IMR-90 (cell line): ENCODE measurements at regions not wholly inside any gene's neighbourhood (a gene's known extent, or its start where the extent isn't known, plus 50 kb on each side); places are given as distances from the start of the nearest gene placed in this dataset.

ENCODE experiments used
- ATAC-seq: fragments of 200-7000 bp; cut with Tn5 transposase; 2 replicates; pipeline ENCODE4 v1.9.1; 2020; ENCODE audit warnings: low read depth, mild to moderate bottlenecking, moderate library complexity
- BruUV-seq: library from RNA; stranded (reverse); fragments of 400-500 nt; replicated peaks from 2 replicates; lab custom pipeline; 2021; lab: Mats Ljungman, UMichigan
- CTCF ChIA-PET: fragments of 300-600 bp; formaldehyde crosslinking; extraction: SDS; loops from one replicate; lab custom pipeline; 2021; ENCODE audit warnings: antibody characterized with exemption; lab: Yijun Ruan, JAX
- POLR2A ChIA-PET: fragments of 300-600 bp; sonication (Branson Sonifier 250); formaldehyde crosslinking; loops from one replicate; lab custom pipeline; 2022; ENCODE audit warnings: antibody characterized with exemption; ENCODE audit not compliant: unreplicated experiment; lab: Charles Lee
- DNase-seq: peaks from one replicate; pipeline ENCODE4 v3.0.0; 2013
- H2AFZ ChIP-seq: replicated peaks from 2 replicates; pipeline ENCODE3; 2013; ENCODE audit warnings: low read length, mild to moderate bottlenecking; ENCODE audit not compliant: poor library complexity
- H2AK5ac ChIP-seq: 2 replicates; pipeline ENCODE4 v1.6.1; 2013; ENCODE audit warnings: low read depth, low read length, inconsistent platforms
- H2AK9ac ChIP-seq: replicated peaks from 2 replicates; pipeline ENCODE3; 2013; ENCODE audit warnings: mild to moderate bottlenecking, low read depth, low read length, moderate library complexity; ENCODE audit not compliant: poor library complexity
- H2BK120ac ChIP-seq: 2 replicates; pipeline ENCODE4 v1.6.1; 2013; ENCODE audit warnings: low read depth, low read length, inconsistent platforms
- H2BK15ac ChIP-seq: 3 replicates; pipeline ENCODE4 v1.6.1; 2013; ENCODE audit warnings: low read depth, low read length, inconsistent platforms
- H2BK20ac ChIP-seq: 2 replicates; pipeline ENCODE4 v1.6.1; 2013; ENCODE audit warnings: low read depth, mild to moderate bottlenecking, inconsistent platforms, low read length, moderate library complexity
- H2BK5ac ChIP-seq: 2 replicates; pipeline ENCODE4 v1.6.1; 2013; ENCODE audit warnings: mild to moderate bottlenecking, low read depth, low read length, inconsistent platforms; ENCODE audit not compliant: poor library complexity, severe bottlenecking
- H3K14ac ChIP-seq: replicated peaks from 2 replicates; pipeline ENCODE4 v1.6.1; 2013; ENCODE audit warnings: low read depth, low read length, inconsistent platforms
- H3K18ac ChIP-seq: 2 replicates; pipeline ENCODE4 v1.6.1; 2013; ENCODE audit warnings: low read depth, low read length, control low read depth
- H3K23ac ChIP-seq: 2 replicates; pipeline ENCODE4 v1.6.1; 2013; ENCODE audit warnings: low read depth, low read length, inconsistent platforms
- H3K27ac ChIP-seq: 2 replicates; pipeline ENCODE4 v1.5.1; 2013; ENCODE audit warnings: mild to moderate bottlenecking, control low read depth, low read length; ENCODE audit not compliant: insufficient read depth
- H3K27me3 ChIP-seq: 2 replicates; pipeline ENCODE4 v1.6.1; 2013; ENCODE audit warnings: low read length; ENCODE audit not compliant: control insufficient read depth, insufficient read depth
- H3K36me3 ChIP-seq: 2 replicates; pipeline ENCODE4 v1.6.1; 2013; ENCODE audit warnings: low read length, mixed read lengths; ENCODE audit not compliant: control insufficient read depth, insufficient read depth
- H3K4ac ChIP-seq: 2 replicates; pipeline ENCODE4 v1.6.1; 2013; ENCODE audit warnings: low read depth, low read length, inconsistent platforms
- H3K4me1 ChIP-seq: 2 replicates; pipeline ENCODE4 v1.6.1; 2013; ENCODE audit warnings: low read length, mixed read lengths; ENCODE audit not compliant: control insufficient read depth, insufficient read depth
- H3K4me2 ChIP-seq: 2 replicates; pipeline ENCODE4 v1.6.1; 2013; ENCODE audit warnings: low read depth, mild to moderate bottlenecking, control low read depth, low read length, moderate library complexity
- H3K4me3 ChIP-seq: 2 replicates; pipeline ENCODE4 v1.5.1; 2013; ENCODE audit warnings: low read depth, mild to moderate bottlenecking, control low read depth, low read length, moderate library complexity; ENCODE audit not compliant: insufficient read depth
- H3K56ac ChIP-seq: 2 replicates; pipeline ENCODE4 v1.6.1; 2013; ENCODE audit warnings: low read length, inconsistent platforms; ENCODE audit not compliant: insufficient read depth; ENCODE audit errors: extremely low read depth
- H3K79me1 ChIP-seq, 2 experiments: 2 replicates each; pipeline ENCODE4 v1.6.1; 2013; ENCODE audit warnings: low read length in 2 of 2, inconsistent platforms in 1 of 2, low read depth in 1 of 2
- H3K9ac ChIP-seq: 2 replicates; pipeline ENCODE4 v1.6.1; 2013; ENCODE audit warnings: low read depth, low read length, control low read depth
- H3K9me1 ChIP-seq: 2 replicates; pipeline ENCODE4 v1.6.1; 2013; ENCODE audit warnings: low read length, inconsistent platforms; ENCODE audit not compliant: insufficient read depth
- H3K9me3 ChIP-seq: 2 replicates; pipeline ENCODE4 v1.6.1; 2013; ENCODE audit warnings: low read length; ENCODE audit not compliant: control insufficient read depth, insufficient read depth
- H4K20me1 ChIP-seq: 2 replicates; pipeline ENCODE4 v1.6.1; 2013; ENCODE audit warnings: low read length, inconsistent platforms; ENCODE audit not compliant: insufficient read depth
- H4K5ac ChIP-seq: 2 replicates; pipeline ENCODE4 v1.6.1; 2013; ENCODE audit warnings: mild to moderate bottlenecking, low read depth, low read length, control low read depth
- H4K8ac ChIP-seq, 2 experiments: 2 replicates each; pipeline ENCODE4 v1.6.1; 2013; ENCODE audit warnings: low read depth in 2 of 2, low read length in 2 of 2, control low read depth in 1 of 2, inconsistent platforms in 1 of 2
- H4K91ac ChIP-seq: 2 replicates; pipeline ENCODE4 v1.6.1; 2013; ENCODE audit warnings: low read depth, low read length, inconsistent platforms; ENCODE audit not compliant: insufficient read depth
- BHLHE40 ChIP-seq: fragments of 150-350 bp; IDR thresholded peaks from 2 replicates; pipeline ENCODE4 v1.6.1; 2016; ENCODE audit warnings: mild to moderate bottlenecking, low read depth, low read length
- CHD1 ChIP-seq: IDR thresholded peaks from 2 replicates; pipeline ENCODE4 v1.6.1; 2012; ENCODE audit warnings: low read depth, low read length, improper control_type of control experiment
- CTCF ChIP-seq: conservative IDR thresholded peaks from 2 replicates; pipeline ENCODE4 v1.5.1; 2012; ENCODE audit warnings: mild to moderate bottlenecking, low read depth, low read length, improper control_type of control experiment
- FOS ChIP-seq: fragments of 150-350 bp; IDR thresholded peaks from 2 replicates; pipeline ENCODE4 v1.6.1; 2016; ENCODE audit warnings: low read depth, low read length
- POLR2A ChIP-seq: IDR thresholded peaks from 2 replicates; pipeline ENCODE4 v1.6.1; 2012; ENCODE audit warnings: mild to moderate bottlenecking, low read depth, low read length
- RAD21 ChIP-seq: IDR thresholded peaks from 2 replicates; pipeline ENCODE4 v1.6.1; 2012; ENCODE audit warnings: low read length, improper control_type of control experiment
- RCOR1 ChIP-seq: IDR thresholded peaks from 2 replicates; pipeline ENCODE4 v1.6.1; 2012; ENCODE audit warnings: mild to moderate bottlenecking, low read length, improper control_type of control experiment; ENCODE audit not compliant: insufficient replicate concordance
- RFX5 ChIP-seq: IDR thresholded peaks from 2 replicates; pipeline ENCODE4 v1.8.0; 2012; ENCODE audit warnings: low read depth, mild to moderate bottlenecking, low read length, moderate library complexity
- SMC3 ChIP-seq: fragments of 150-350 bp; IDR thresholded peaks from 2 replicates; pipeline ENCODE4 v1.6.1; 2016; ENCODE audit warnings: low read depth, mild to moderate bottlenecking, antibody characterized with exemption, low read length, moderate library complexity
- USF2 ChIP-seq: fragments of 150-350 bp; IDR thresholded peaks from 2 replicates; pipeline ENCODE4 v1.6.1; 2017; ENCODE audit warnings: mild to moderate bottlenecking, antibody characterized with exemption, low read length, low read depth
- WGBS, 2 experiments: methylation state at CpG; one replicate each; pipeline versions ENCODE4 v1.1.5 to v1.1.7; 2013; ENCODE audit warnings: missing lambda C conversion rate in 2 of 2; ENCODE audit not compliant: insufficient read length in 1 of 2; ENCODE audit errors: extremely low coverage in 2 of 2; 5-methylcytosine and 5-hydroxymethylcytosine counted together
- dilution Hi-C: fragments of 300-500 bp; cut with HindIII; formaldehyde crosslinking; loops from one replicate; pipeline ENCODE4 v1.14.3; 2018; ENCODE audit warnings: low sequenced_read_pairs; ENCODE audit not compliant: unreplicated experiment
- in situ Hi-C: fragments of 300-500 bp; cut with MboI; formaldehyde crosslinking; loops from 3 replicates; pipeline ENCODE4 v1.14.3; 2019; ENCODE audit warnings: low sequenced_read_pairs, inconsistent platforms, mixed read lengths
- intact Hi-C: fragments of 100-400 bp; cut with micrococcal nuclease; formaldehyde crosslinking; loops from 2 replicates; pipeline ENCODE4 v1.10.0; 2022
- TF ChIP-seq, protein P1 (sequence below): fragments of 150-350 bp; IDR thresholded peaks from 2 replicates; pipeline ENCODE4 v1.6.1; 2016; ENCODE audit warnings: low read depth, mild to moderate bottlenecking, low read length, moderate library complexity, borderline replicate concordance

- no TSS peak for BruUV-seq
These were observed 167.4 kb upstream of the XYLT1 start for GRCh38 chr16:17638134-17638533.

More at GRCh38 chr16:17638134-17638533, 167.4 kb upstream of the XYLT1 start:
- Histone ChIP-seq H4K91ac (no peak overlapping the region), H3K36me3 (no peaks in the 10 kb centered on the region), H4K8ac (no peak overlapping the region), H4K5ac (no peak overlapping the region), H3K9ac (no peak overlapping the region), H3K9me1 (no peaks in the 10 kb centered on the region), H3K9me3 (no peaks in the 10 kb centered on the region), H3K4ac (no peak overlapping the region), H3K4me3 (no peak overlapping the region), H2BK120ac (no peak overlapping the region), H2BK20ac (no peak overlapping the region), H2AK9ac (no peak overlapping the region), H3K4me1 (no peaks in the 10 kb centered on the region), H2AFZ (no peak overlapping the region), H3K56ac (no peak overlapping the region), H3K14ac (no peak overlapping the region), H3K79me1 (no peaks in the 10 kb centered on the region), H2AK5ac (no peak overlapping the region), H3K4me2 (no peak overlapping the region), H4K20me1 (no peaks in the 10 kb centered on the region), H3K27ac (no peak overlapping the region), H2BK5ac (no peak overlapping the region), H2BK15ac (no peak overlapping the region), H3K27me3 (no peaks in the 10 kb centered on the region), H3K18ac (no peak overlapping the region), H3K23ac (no peak overlapping the region)
- ChIA-PET POLR2A (no interaction called here), CTCF (no interaction called here)
- dilution Hi-C loops (no loop called here), in situ Hi-C loops (no loop called here), intact Hi-C loops (no loop called here)
- TF ChIP-seq RAD21 (no peak), USF2 (no peak), SMC3 (no peak), FOS (no peak), POLR2A (no peak), RCOR1 (no peak), CHD1 (no peak), RFX5 (no peak), BHLHE40 (no peak), CTCF (no peak)
- TF ChIP-seq, protein P1, sequence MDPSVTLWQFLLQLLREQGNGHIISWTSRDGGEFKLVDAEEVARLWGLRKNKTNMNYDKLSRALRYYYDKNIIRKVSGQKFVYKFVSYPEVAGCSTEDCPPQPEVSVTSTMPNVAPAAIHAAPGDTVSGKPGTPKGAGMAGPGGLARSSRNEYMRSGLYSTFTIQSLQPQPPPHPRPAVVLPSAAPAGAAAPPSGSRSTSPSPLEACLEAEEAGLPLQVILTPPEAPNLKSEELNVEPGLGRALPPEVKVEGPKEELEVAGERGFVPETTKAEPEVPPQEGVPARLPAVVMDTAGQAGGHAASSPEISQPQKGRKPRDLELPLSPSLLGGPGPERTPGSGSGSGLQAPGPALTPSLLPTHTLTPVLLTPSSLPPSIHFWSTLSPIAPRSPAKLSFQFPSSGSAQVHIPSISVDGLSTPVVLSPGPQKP: no peak
- DNase-seq (no peak), ATAC-seq (no peak)
- 10% methylated on average over 2 of the region's 8 CpGs; no CpG with 5 or more reads in 1 of the 2 experiments for WGBS, 2 experiments
